B cell (primary cell): ENCODE measurements at regions not wholly inside any gene's neighbourhood (a gene's known extent, or its start where the extent isn't known, plus 50 kb on each side); places are given as distances from the start of the nearest gene placed in this dataset.

ENCODE experiments used
- ATAC-seq: fragments of 200-7000 bp; cut with Tn5 transposase; one replicate; pipeline ENCODE4 v1.10.0; 2021; ENCODE audit warnings: low read depth, mild to moderate bottlenecking, moderate number of reproducible peaks, moderate library complexity
- CTCF ChIA-PET: fragments of 350-600 bp; sonication (Branson Sonifier 250); formaldehyde crosslinking; loops from one replicate; lab custom pipeline; 2021; ENCODE audit warnings: antibody characterized with exemption, inconsistent platforms; lab: Charles Lee
- POLR2A ChIA-PET: fragments of 350-600 bp; sonication (Branson Sonifier 250); formaldehyde crosslinking; loops from one replicate; lab custom pipeline; 2021; ENCODE audit warnings: antibody characterized with exemption; lab: Charles Lee
- DNase-seq: peaks from one replicate; pipeline ENCODE4 v3.0.0; 2013
- H2AFZ ChIP-seq: 2 replicates; pipeline ENCODE4 v1.6.1; 2012; ENCODE audit warnings: mild to moderate bottlenecking, low read depth, low read length; ENCODE audit not compliant: insufficient read depth, poor library complexity, severe bottlenecking
- H3K27ac ChIP-seq, 2 donors: 1 replicate in 1 of 2; 2 replicates in 1 of 2; pipeline ENCODE4 v1.5.1; 2012 to 2013; ENCODE audit warnings: low read length in 2 of 2, mild to moderate bottlenecking in 2 of 2, moderate library complexity in 1 of 2
- H3K27me3 ChIP-seq, 4 experiments: fragments of 200-600 bp in 1 of 4; sonication (generic) in 1 of 4; replicated peaks in 1 of 4; 1 replicate in 2 of 4; 2 replicates in 2 of 4; pipeline versions ENCODE4 v1.6.1 to v1.7.0; 2013 to 2016; ENCODE audit warnings: low read length in 3 of 4, mild to moderate bottlenecking in 2 of 4, mixed read lengths in 1 of 4, moderate library complexity in 1 of 4; ENCODE audit not compliant: insufficient read depth in 4 of 4, control insufficient read depth in 3 of 4; ENCODE audit errors: control extremely low read depth in 1 of 4
- H3K36me3 ChIP-seq, 2 experiments: replicated peaks in 1 of 2; 1 replicate in 1 of 2; 2 replicates in 1 of 2; pipeline versions ENCODE4 v1.6.1 to v1.7.1; 2013; ENCODE audit warnings: low read length in 1 of 2; ENCODE audit not compliant: insufficient read depth in 2 of 2, control insufficient read depth in 1 of 2; ENCODE audit errors: control extremely low read depth in 1 of 2, extremely low read depth in 1 of 2
- H3K4me1 ChIP-seq, 2 donors: fragments of 200-600 bp in 1 of 2; sonication (generic) in 1 of 2; 1 replicate in 1 of 2; 2 replicates in 1 of 2; pipeline versions ENCODE4 v1.5.1 to v1.6.1; 2013 to 2017; ENCODE audit warnings: low read length in 2 of 2; ENCODE audit not compliant: control insufficient read depth in 2 of 2, insufficient read depth in 2 of 2
- H3K4me2 ChIP-seq: replicated peaks from 2 replicates; pipeline ENCODE3; 2012; ENCODE audit warnings: mild to moderate bottlenecking, low read depth, low read length; ENCODE audit not compliant: poor library complexity, severe bottlenecking
- H3K4me3 ChIP-seq, 5 experiments: fragments of 200-600 bp in 1 of 5; sonication (generic) in 1 of 5; 1 replicate in 3 of 5; 2 replicates in 2 of 5; pipeline versions ENCODE4 v1.5.1 to v1.7.0; 2011 to 2016; ENCODE audit warnings: low read length in 4 of 5, mild to moderate bottlenecking in 4 of 5, low read depth in 2 of 5, control low read depth in 1 of 5, moderate library complexity in 1 of 5; ENCODE audit not compliant: insufficient read depth in 1 of 5; ENCODE audit errors: control extremely low read depth in 1 of 5, extremely low read depth in 1 of 5
- H3K79me2 ChIP-seq: fragments of 200-600 bp; sonication (generic); one replicate; pipeline ENCODE4 v1.6.0; 2016; ENCODE audit warnings: low read length; ENCODE audit not compliant: control insufficient read depth, insufficient read depth
- H3K9ac ChIP-seq: fragments of 200-600 bp; sonication (generic); 2 replicates; pipeline ENCODE4 v1.6.1; 2017; ENCODE audit warnings: mild to moderate bottlenecking, low read length, moderate library complexity
- H3K9me3 ChIP-seq, 3 donors: one replicate each; pipeline versions ENCODE4 v1.6.1 to v1.7.1; 2013; ENCODE audit warnings: low read length in 2 of 3; ENCODE audit not compliant: control insufficient read depth in 2 of 3, insufficient read depth in 1 of 3; ENCODE audit errors: control extremely low read depth in 1 of 3
- H4K20me1 ChIP-seq: 2 replicates; pipeline ENCODE4 v1.6.0; 2012; ENCODE audit warnings: mild to moderate bottlenecking, low read length; ENCODE audit not compliant: insufficient read depth, control insufficient read depth, poor library complexity, severe bottlenecking
- H3K27ac Mint-ChIP-seq: one replicate; pipeline ENCODE4 v1.8.0; 2021; ENCODE audit warnings: mixed read lengths
- H3K27me3 Mint-ChIP-seq: one replicate; pipeline ENCODE4 v1.8.0; 2021; ENCODE audit warnings: mixed read lengths
- H3K4me1 Mint-ChIP-seq: one replicate; pipeline ENCODE4 v1.8.0; 2021; ENCODE audit warnings: mixed read lengths
- H3K4me3 Mint-ChIP-seq: one replicate; pipeline ENCODE4 v1.8.0; 2021; ENCODE audit warnings: mixed read lengths
- H3K9me3 Mint-ChIP-seq: one replicate; pipeline ENCODE4 v1.8.0; 2022; ENCODE audit warnings: mixed read lengths; ENCODE audit not compliant: insufficient read depth
- EZH2 ChIP-seq: IDR thresholded peaks from 2 replicates; pipeline ENCODE4 v1.6.1; 2012; ENCODE audit warnings: borderline replicate concordance, low read depth, mild to moderate bottlenecking, moderate library complexity, low read length; ENCODE audit not compliant: insufficient read depth, poor library complexity, severe bottlenecking
- WGBS: methylation state at CpG from one replicate; pipeline ENCODE4 v1.1.5; 2013; ENCODE audit warnings: missing lambda C conversion rate; ENCODE audit not compliant: insufficient coverage; 5-methylcytosine and 5-hydroxymethylcytosine counted together
- intact Hi-C: fragments of 100-400 bp; cut with micrococcal nuclease; formaldehyde crosslinking; loops from one replicate; pipeline ENCODE4 v1.10.0; 2022
- TF ChIP-seq, protein P1 (sequence below): fragments of 200-600 bp; IDR thresholded peaks from one replicate; pipeline ENCODE4 v1.8.0; 2022; ENCODE audit warnings: antibody characterized with exemption, mild to moderate bottlenecking

DNA sequence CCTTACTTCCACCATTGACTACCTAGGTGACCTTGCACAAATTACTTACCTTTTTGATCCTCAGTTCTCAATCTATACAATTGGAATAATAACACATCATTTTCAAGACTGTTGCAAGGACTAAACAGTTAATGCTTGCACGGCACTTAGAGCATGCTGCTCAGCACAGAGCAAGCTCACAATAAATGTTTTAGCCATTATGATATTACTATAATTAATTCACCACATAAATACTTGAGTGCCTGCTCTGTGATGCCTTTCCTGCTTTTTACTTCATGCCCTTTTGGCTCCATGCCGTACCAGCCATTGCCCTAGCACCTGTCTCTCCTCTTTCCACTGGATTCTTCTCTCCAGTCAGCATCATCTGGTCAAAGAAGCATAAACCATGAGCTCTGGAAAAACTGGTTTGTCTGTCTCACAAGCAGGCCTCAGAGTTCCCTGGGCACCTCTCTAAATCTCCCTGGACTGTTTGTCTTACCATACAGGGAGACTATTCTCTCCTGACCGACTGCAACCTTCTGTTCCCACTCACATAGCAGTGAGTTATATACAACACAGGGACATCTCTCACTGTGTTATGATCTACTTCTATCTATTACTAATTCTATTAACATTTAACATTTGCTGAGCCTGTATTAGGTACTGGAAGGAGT is 260.4 kb upstream of the ADRA1B start:
- no peaks in the 10 kb centered on the region for H3K4me1 ChIP-seq
- H3K4me3 ChIP-seq, result no peak overlapping the region
- no peaks in the 10 kb centered on the region for H4K20me1 ChIP-seq
- no peaks in the 10 kb centered on the region for H3K9me3 ChIP-seq
- ChIA-PET POLR2A (no interaction called here), CTCF (no interaction called here)
- ATAC-seq, result no peak
- no peak for DNase-seq
- no peaks in the 10 kb centered on the region for H3K36me3 ChIP-seq
- no peak overlapping the region for H3K9ac ChIP-seq
- peaks cover 0 to 2% (median 0%) of the 10 kb centered on the region in 4 experiments for H3K27me3 ChIP-seq
- intact Hi-C loops, result no loop called here
- H3K79me2 ChIP-seq, result no peaks in the 10 kb centered on the region
- no peak overlapping the region for H3K4me2 ChIP-seq
- H3K27ac ChIP-seq, result no peak overlapping the region
- H3K9me3 Mint-ChIP-seq, result no peaks in the 10 kb centered on the region
- H3K4me3 Mint-ChIP-seq, result no peak overlapping the region
- no peaks in the 10 kb centered on the region for H3K27me3 Mint-ChIP-seq
- no peak overlapping the region for H2AFZ ChIP-seq
- 95% methylated on average over 2 of the region's 3 CpGs for WGBS
- TF ChIP-seq EZH2, result no peak
- TF ChIP-seq, protein P1, sequence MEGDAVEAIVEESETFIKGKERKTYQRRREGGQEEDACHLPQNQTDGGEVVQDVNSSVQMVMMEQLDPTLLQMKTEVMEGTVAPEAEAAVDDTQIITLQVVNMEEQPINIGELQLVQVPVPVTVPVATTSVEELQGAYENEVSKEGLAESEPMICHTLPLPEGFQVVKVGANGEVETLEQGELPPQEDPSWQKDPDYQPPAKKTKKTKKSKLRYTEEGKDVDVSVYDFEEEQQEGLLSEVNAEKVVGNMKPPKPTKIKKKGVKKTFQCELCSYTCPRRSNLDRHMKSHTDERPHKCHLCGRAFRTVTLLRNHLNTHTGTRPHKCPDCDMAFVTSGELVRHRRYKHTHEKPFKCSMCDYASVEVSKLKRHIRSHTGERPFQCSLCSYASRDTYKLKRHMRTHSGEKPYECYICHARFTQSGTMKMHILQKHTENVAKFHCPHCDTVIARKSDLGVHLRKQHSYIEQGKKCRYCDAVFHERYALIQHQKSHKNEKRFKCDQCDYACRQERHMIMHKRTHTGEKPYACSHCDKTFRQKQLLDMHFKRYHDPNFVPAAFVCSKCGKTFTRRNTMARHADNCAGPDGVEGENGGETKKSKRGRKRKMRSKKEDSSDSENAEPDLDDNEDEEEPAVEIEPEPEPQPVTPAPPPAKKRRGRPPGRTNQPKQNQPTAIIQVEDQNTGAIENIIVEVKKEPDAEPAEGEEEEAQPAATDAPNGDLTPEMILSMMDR, result no peak
- H3K4me1 Mint-ChIP-seq, result no peaks in the 10 kb centered on the region
- no peak overlapping the region for H3K27ac Mint-ChIP-seq

DNA sequence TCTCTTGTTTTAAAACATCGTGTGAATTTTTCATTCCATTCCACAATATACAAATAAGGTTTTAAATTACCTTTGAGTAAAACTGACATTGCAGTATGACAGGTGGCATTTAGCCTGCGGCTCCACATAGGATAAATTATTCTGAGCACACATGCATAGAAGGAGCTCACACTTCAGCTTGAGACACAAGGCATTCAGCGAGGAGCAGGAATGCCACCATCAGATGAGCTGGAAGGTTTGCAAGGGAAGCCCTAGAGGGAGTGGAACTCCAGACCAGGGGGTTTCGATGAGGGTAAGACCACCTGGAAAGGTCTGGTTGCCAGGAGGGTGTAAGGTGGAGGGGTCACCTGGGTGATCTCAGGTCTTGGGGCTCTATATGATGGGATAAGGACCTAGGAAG is 259.0 kb upstream of the ADRA1B start:
- DNase-seq (no peak), ATAC-seq (no peak)
- H3K9me3 Mint-ChIP-seq, result no peaks in the 10 kb centered on the region
- peaks cover 0 to 2% (median 0%) of the 10 kb centered on the region in 4 experiments for H3K27me3 ChIP-seq
- no peaks in the 10 kb centered on the region for H3K79me2 ChIP-seq
- H4K20me1 ChIP-seq, result no peaks in the 10 kb centered on the region
- no peak overlapping the region for H3K4me3 ChIP-seq
- H3K4me2 ChIP-seq, result no peak overlapping the region
- TF ChIP-seq, protein P1, result no peak
- TF ChIP-seq EZH2, result no peak
- intact Hi-C loops, result no loop called here
- H3K4me1 Mint-ChIP-seq, result no peaks in the 10 kb centered on the region
- no peak overlapping the region for H3K27ac Mint-ChIP-seq
- no peaks in the 10 kb centered on the region for H3K27me3 Mint-ChIP-seq
- no peak overlapping the region for H2AFZ ChIP-seq
- no peaks in the 10 kb centered on the region for H3K9me3 ChIP-seq
- POLR2A ChIA-PET, result no interaction called here
- H3K27ac ChIP-seq, result no peak overlapping the region
- 96% methylated on average over 2 of the region's 4 CpGs for WGBS
- H3K4me1 ChIP-seq, result no peaks in the 10 kb centered on the region
- CTCF ChIA-PET, result no interaction called here
- no peak overlapping the region for H3K4me3 Mint-ChIP-seq
- no peak overlapping the region for H3K9ac ChIP-seq
- H3K36me3 ChIP-seq, result no peaks in the 10 kb centered on the region
